Right atrium auricular region (tissue), 2 donors: ENCODE measurements at regions not wholly inside any gene's neighbourhood (a gene's known extent, or its start where the extent isn't known, plus 50 kb on each side); places are given as distances from the start of the nearest gene placed in this dataset.

Source experiments
- DNase-seq: peaks from one replicate; pipeline ENCODE4 v3.0.0-alpha.2; 2019; ENCODE audit warnings: low spot score
- H3K27ac ChIP-seq, 2 donors: fragments of 200-600 bp; sonication (generic); 1 replicate in 1 of 2; 2 replicates in 1 of 2; pipeline ENCODE4 v1.5.1; 2016 to 2019
- H3K27me3 ChIP-seq, 2 donors: fragments of 200-600 bp; sonication (generic); one replicate each; pipeline versions ENCODE4 v1.5.1 to v1.6.0; 2017 to 2019
- H3K36me3 ChIP-seq: fragments of 200-600 bp; sonication (generic); one replicate; pipeline ENCODE4 v1.5.1; 2016
- H3K4me1 ChIP-seq, 2 donors: fragments of 200-600 bp; sonication (generic); one replicate each; pipeline versions ENCODE4 v1.5.1 to v1.6.0; 2017 to 2019
- H3K4me3 ChIP-seq, 2 donors: fragments of 200-600 bp; sonication (generic); 1 replicate in 1 of 2; 2 replicates in 1 of 2; pipeline ENCODE4 v1.5.1; 2017 to 2019; ENCODE audit warnings: mild to moderate bottlenecking in 1 of 2, moderate library complexity in 1 of 2
- H3K9me3 ChIP-seq, 2 donors: fragments of 200-600 bp; sonication (generic); one replicate each; pipeline ENCODE4 v1.5.1; 2019
- CTCF ChIP-seq, 2 donors: fragments of 200-600 bp; sonication (generic); IDR thresholded peaks; one replicate each; pipeline ENCODE4 v1.5.1; 2019; ENCODE audit warnings: antibody characterized with exemption in 2 of 2

GRCh38 chr1:164020391-164020790 lies 538.6 kb upstream of the PBX1 start:
- Histone ChIP-seq H3K9me3 (peaks cover 0 to 19% of the 10 kb centered on the region in 2 donors), H3K4me3 (no peak overlapping the region), H3K27ac (no peak overlapping the region), H3K36me3 (no peaks in the 10 kb centered on the region), H3K27me3 (no peaks in the 10 kb centered on the region), H3K4me1 (no peaks in the 10 kb centered on the region)
- TF ChIP-seq CTCF (IDR thresholded peaks at IDR 0.05) = no peak
- no peak for DNase-seq

- Histone ChIP-seq H3K4me1 (no peaks in the 10 kb centered on the region), H3K27me3 (no peaks in the 10 kb centered on the region), H3K36me3 (no peaks in the 10 kb centered on the region), H3K9me3 (peaks cover 0 to 19% of the 10 kb centered on the region in 2 donors), H3K4me3 (no peak overlapping the region), H3K27ac (no peak overlapping the region)
- TF ChIP-seq CTCF (IDR thresholded peaks at IDR 0.05) = no peak
- DNase-seq = no peak
Measured at GRCh38 chr1:164021813-164022212, 537.2 kb upstream of the PBX1 start.

- peaks cover 3 to 28% of the 10 kb centered on the region in 2 donors for H3K9me3 ChIP-seq
- H3K27ac ChIP-seq = no peak overlapping the region
- DNase-seq = no peak
- no peaks in the 10 kb centered on the region for H3K36me3 ChIP-seq
- H3K4me3 ChIP-seq = no peak overlapping the region
- no peaks in the 10 kb centered on the region for H3K4me1 ChIP-seq
- H3K27me3 ChIP-seq = no peaks in the 10 kb centered on the region
- no peak for TF ChIP-seq CTCF (IDR thresholded peaks at IDR 0.05)
Measured at GRCh38 chr1:164033782-164034181, 525.2 kb upstream of the PBX1 start.

GRCh38 chr1:164040754-164041153 lies 518.2 kb upstream of the PBX1 start:
- TF ChIP-seq CTCF (IDR thresholded peaks at IDR 0.05) = no peak
- Histone ChIP-seq H3K27ac (no peak overlapping the region), H3K36me3 (no peaks in the 10 kb centered on the region), H3K4me3 (no peak overlapping the region), H3K4me1 (no peaks in the 10 kb centered on the region), H3K9me3 (peaks cover 0 to under 1% of the 10 kb centered on the region in 2 donors), H3K27me3 (no peaks in the 10 kb centered on the region)
- no peak for DNase-seq

- no peak for DNase-seq
- Histone ChIP-seq H3K27me3 (no peaks in the 10 kb centered on the region), H3K36me3 (no peaks in the 10 kb centered on the region), H3K27ac (no peak overlapping the region), H3K9me3 (no peaks in the 10 kb centered on the region), H3K4me1 (no peaks in the 10 kb centered on the region), H3K4me3 (no peak overlapping the region)
- TF ChIP-seq CTCF (IDR thresholded peaks at IDR 0.05) = no peak
Measured at GRCh38 chr1:164051782-164052181, 507.2 kb upstream of the PBX1 start.

- no peaks in the 10 kb centered on the region for H3K27me3 ChIP-seq
- no peak overlapping the region for H3K4me3 ChIP-seq
- H3K9me3 ChIP-seq = no peaks in the 10 kb centered on the region
- H3K4me1 ChIP-seq = no peaks in the 10 kb centered on the region
- no peak for DNase-seq
- no peak overlapping the region for H3K27ac ChIP-seq
- TF ChIP-seq CTCF (IDR thresholded peaks at IDR 0.05) = no peak
- no peaks in the 10 kb centered on the region for H3K36me3 ChIP-seq
Measured at GRCh38 chr1:164054331-164054730, 504.7 kb upstream of the PBX1 start.
